Sigmoid colon (tissue), 3 donors: ENCODE measurements at regions not wholly inside any gene's neighbourhood (a gene's known extent, or its start where the extent isn't known, plus 50 kb on each side); places are given as distances from the start of the nearest gene placed in this dataset.

Experiments used
- POLR2A ChIP-seq, 2 donors: fragments of 450-650 bp; IDR thresholded peaks; one replicate each; pipeline ENCODE4 v1.6.1; 2016; ENCODE audit warnings: antibody characterized with exemption in 2 of 2, mild to moderate bottlenecking in 2 of 2, moderate library complexity in 2 of 2
- TF ChIP-seq, protein P1 (sequence below), 4 experiments: fragments of 450-650 bp in 3 of 4; fragments of 200-600 bp in 1 of 4; IDR thresholded peaks; one replicate each; pipeline ENCODE4 v1.5.1; 2016 to 2019; ENCODE audit warnings: antibody characterized with exemption in 4 of 4, mild to moderate bottlenecking in 3 of 4, moderate library complexity in 2 of 4

DNA sequence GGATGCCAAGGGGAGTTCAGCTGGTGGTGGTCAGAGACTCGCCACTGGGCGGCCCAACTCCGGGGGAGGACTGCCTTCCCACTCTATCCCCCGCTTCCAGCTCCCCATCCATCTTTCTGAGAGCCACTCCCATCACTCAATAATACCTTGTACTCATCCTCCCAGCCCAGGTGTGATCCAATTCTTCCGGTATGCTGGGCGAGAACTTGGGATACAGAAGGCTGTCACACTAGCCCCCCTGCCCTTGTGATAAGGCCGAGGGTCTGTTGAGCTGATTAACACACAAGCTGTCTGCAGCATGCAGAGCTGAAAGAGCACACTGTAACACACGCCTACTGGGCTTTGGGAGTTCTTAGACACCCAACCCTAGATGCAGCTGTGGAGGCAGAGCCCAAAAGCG lies 460.4 kb upstream of the EEF2KMT start:
- TF ChIP-seq, protein P1, sequence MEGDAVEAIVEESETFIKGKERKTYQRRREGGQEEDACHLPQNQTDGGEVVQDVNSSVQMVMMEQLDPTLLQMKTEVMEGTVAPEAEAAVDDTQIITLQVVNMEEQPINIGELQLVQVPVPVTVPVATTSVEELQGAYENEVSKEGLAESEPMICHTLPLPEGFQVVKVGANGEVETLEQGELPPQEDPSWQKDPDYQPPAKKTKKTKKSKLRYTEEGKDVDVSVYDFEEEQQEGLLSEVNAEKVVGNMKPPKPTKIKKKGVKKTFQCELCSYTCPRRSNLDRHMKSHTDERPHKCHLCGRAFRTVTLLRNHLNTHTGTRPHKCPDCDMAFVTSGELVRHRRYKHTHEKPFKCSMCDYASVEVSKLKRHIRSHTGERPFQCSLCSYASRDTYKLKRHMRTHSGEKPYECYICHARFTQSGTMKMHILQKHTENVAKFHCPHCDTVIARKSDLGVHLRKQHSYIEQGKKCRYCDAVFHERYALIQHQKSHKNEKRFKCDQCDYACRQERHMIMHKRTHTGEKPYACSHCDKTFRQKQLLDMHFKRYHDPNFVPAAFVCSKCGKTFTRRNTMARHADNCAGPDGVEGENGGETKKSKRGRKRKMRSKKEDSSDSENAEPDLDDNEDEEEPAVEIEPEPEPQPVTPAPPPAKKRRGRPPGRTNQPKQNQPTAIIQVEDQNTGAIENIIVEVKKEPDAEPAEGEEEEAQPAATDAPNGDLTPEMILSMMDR (IDR thresholded peaks at IDR 0.05), result no peak
- no peak for TF ChIP-seq POLR2A (IDR thresholded peaks at IDR 0.05)
